GM10266 (cell line): ENCODE measurements at regions not wholly inside any gene's neighbourhood (a gene's known extent, or its start where the extent isn't known, plus 50 kb on each side); places are given as distances from the start of the nearest gene placed in this dataset.

Experiments used
- DNase-seq: peaks from one replicate; pipeline ENCODE4 v3.0.0; 2012; ENCODE audit errors: extremely low spot score
- TF ChIP-seq, protein P1 (sequence below): IDR thresholded peaks from 2 replicates; pipeline ENCODE4 v1.5.1; 2012; ENCODE audit warnings: mild to moderate bottlenecking, low read depth; ENCODE audit not compliant: control insufficient read depth, insufficient read depth; ENCODE audit errors: missing control alignments

DNA sequence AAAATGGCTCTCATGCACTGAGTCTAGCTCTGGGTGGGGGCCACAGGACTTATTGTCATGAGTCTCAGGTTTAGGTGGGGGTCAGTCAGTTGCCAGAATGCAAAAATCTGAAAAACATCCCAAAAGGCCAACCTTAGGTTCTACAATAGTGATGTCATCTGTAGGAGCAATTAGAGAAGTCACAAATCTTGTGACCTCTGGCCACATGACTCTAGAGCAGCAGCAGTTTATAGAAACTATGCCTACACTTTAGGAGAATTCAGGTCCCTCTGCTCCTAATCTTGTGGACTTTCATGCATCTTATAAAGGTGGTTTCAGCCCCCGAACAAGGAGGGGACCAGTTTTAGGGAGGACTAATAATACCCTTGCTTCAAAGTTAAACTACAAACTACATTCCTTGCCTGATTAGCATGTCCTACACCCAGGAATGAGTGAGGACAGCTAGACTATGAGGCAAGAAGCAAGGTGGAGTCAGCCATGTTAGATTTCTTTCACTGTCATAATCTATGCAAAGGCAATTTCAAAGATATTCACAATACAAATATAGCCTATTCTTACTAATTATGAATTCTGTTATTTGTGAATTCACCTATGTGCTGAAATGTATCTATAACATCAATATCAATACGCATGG, 123.5 kb upstream of the ADCY1 start:
- no peak for DNase-seq
- TF ChIP-seq, protein P1, sequence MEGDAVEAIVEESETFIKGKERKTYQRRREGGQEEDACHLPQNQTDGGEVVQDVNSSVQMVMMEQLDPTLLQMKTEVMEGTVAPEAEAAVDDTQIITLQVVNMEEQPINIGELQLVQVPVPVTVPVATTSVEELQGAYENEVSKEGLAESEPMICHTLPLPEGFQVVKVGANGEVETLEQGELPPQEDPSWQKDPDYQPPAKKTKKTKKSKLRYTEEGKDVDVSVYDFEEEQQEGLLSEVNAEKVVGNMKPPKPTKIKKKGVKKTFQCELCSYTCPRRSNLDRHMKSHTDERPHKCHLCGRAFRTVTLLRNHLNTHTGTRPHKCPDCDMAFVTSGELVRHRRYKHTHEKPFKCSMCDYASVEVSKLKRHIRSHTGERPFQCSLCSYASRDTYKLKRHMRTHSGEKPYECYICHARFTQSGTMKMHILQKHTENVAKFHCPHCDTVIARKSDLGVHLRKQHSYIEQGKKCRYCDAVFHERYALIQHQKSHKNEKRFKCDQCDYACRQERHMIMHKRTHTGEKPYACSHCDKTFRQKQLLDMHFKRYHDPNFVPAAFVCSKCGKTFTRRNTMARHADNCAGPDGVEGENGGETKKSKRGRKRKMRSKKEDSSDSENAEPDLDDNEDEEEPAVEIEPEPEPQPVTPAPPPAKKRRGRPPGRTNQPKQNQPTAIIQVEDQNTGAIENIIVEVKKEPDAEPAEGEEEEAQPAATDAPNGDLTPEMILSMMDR: no peak

DNA sequence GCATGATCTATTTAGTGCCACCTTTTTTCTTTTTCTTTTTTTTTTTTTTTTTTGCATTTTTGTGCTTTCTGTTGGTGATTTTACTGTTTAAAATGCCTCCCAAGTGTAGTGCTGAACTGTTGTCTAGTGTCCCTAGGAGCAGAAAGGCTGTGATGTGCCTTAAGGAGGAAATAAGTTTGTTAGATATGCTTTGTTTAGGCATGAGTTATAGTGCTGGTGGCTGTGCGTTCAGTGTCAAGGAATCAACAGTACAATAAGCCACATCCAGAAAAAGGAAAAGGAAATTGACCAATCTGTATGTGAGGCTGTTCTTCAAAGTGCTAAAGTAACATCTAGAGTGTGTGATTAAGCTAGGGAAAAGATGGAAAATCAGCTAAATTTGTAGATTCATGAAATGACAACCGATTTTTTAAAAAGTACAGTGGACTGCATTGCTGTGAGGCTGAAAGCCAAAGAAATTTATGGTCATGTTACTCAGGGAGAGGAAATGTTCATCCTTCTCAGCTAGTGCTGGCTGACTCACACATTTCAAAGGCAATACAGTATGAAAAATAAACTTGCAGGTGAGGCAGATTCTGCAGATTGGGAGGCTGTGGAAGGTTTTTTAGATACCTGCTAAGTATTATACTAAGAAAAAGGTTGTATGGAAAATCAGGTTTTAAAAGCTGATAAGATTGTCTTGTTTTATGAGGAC, 122.7 kb upstream of the ADCY1 start:
- DNase-seq: no peak
- TF ChIP-seq, protein P1: no peak

DNA sequence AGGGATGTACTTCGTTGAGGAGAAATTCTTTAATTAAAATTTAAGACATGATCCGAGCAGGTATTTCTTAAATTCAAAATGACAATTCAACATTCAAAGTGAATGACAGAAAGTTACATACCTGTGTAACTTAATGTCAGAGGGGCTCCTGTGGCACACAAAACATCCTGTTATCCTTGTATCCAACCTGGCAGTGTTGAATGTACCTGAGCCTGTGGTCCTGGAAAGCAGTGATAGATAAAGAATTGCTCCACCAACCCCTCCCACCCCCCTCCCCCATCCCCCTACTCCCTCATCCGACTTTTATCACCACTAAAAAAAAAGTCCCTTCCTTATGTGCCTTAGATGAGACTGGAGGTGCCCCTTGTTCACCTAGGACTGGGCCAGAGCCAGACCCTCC, 119.4 kb upstream of the ADCY1 start:
- DNase-seq: no peak
- TF ChIP-seq, protein P1: no peak

DNA sequence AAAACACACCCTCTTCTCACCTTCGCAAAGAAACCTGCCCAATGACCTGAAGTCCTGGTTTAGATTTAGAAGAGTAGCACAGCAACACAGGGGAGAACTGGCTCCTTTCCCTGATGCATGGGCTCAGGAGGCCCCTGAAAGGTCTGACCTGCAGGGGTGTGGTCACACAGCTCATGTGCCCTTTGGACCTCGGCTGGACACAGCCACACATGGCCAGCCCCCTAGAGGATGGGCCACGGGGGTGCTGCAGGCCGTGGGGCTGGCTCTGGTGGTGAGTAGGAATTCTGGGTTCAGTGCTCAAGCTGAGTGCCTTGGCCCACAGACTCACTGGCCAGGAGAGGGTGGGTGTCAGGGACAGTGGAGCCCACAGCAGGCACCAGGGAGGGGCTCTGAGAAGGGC, 118.5 kb upstream of the ADCY1 start:
- no peak for DNase-seq
- TF ChIP-seq, protein P1: no peak

DNA sequence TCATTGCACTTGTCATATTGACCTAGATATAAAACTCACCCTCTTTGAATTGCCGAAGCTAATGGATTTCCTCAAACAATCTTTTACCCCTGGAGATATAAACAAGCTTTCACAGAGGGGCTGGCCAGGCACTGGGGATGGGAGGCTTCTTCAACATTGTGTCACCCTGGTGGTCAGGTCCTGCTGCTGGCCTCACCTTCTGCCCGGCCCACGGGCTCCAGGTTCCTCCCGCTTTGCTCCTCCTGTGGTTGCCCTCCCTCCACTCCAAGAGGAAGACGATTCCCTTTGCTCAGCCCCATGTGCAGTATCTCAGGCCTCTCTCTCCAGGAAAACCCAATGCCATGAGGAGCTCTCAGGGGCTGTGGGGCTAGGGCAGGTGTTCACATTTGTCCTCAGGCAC, 118.1 kb upstream of the ADCY1 start:
- no peak for DNase-seq
- TF ChIP-seq, protein P1: no peak

DNA sequence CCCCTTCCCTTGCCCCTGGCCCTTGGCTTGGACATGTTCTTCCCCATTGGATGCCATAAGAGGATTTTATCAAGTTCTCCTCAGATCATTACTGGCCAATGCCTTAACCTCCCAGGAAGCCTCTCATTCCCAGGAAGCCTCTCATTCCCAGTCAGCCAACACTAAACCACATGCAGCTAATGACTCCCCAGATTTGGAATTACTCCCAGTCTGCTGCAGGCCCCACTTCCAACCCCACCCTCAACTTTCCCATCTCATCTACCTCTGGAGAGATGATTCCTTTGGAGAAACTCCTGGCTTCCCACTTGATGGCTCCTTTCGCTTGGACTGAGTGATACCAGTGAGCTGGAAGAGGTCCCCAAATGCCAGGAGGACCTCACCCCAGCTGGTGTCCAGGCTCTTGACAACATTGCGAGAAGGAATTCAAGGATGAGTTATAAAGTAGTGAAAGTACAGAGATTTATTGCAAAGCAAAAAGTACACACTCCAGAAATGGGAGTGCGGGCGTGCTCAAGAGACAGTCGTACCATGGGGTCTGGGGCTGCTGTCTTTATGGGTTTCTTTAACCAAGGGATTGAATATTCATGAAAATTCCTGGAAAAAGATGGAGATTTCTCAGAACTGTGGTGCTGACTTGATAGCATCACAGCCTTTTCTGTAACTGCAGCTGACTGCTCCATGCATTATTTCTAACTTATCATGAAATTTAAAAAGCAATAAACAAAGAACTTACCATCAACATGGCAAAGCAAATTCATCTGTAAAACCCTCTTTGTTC, 117.2 kb upstream of the ADCY1 start:
- DNase-seq: no peak
- TF ChIP-seq, protein P1: no peak

DNA sequence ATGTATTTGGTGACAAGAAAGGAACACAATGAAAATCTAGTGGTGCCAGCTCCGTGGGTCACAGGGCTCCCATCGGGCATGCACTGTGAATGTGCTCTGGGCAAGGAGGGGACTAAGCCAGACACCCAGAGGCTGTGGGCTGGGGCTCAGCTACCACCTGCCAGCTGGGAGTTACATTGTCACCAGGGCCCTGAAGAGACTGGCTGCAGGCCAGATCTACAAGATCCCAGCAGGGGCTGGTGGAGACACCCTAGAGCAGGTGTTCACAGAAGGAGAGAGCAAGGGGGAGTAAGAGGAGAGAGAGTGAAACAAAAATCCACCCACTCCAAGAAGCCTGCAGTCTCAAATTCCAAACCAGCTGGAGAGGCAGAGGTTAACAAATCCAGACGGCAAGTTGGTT, 116.6 kb upstream of the ADCY1 start:
- TF ChIP-seq, protein P1: no peak
- no peak for DNase-seq
